Pancreas (tissue), 10 donors: ENCODE measurements at regions not wholly inside any gene's neighbourhood (a gene's known extent, or its start where the extent isn't known, plus 50 kb on each side); places are given as distances from the start of the nearest gene placed in this dataset.
A peak's percentile ranks its signal among the peaks of the same experiment; 100 is the strongest.
"Not testable (repeated sequence)": the region's sequence is repeated elsewhere in the genome, so short reads cannot be mapped to it uniquely, and the experiment has no call there.

Experiments
- ATAC-seq, 4 donors: fragments of 200-7000 bp; cut with Tn5 transposase; one replicate each; pipeline versions ENCODE4 v1.8.0 to v1.9.1; 2020; ENCODE audit warnings: mild to moderate bottlenecking in 4 of 4, moderate library complexity in 4 of 4
- DNase-seq, 6 donors: peaks; one replicate each; pipeline ENCODE4 v3.0.0-alpha.2; 2020
- FAIRE-seq: peaks from 2 replicates; lab custom pipeline; 2012; peaks lifted over from hg19 to GRCh38; lab: Jason Lieb, UNC
- H3K27ac ChIP-seq, 4 donors: fragments of 200-600 bp; sonication (generic); 1 replicate in 3 of 4; 2 replicates in 1 of 4; pipeline versions ENCODE4 v1.5.0 to v1.8.0; 2020
- H3K27me3 ChIP-seq, 4 donors: fragments of 200-600 bp; one replicate each; pipeline ENCODE4 v1.8.0; 2021
- H3K36me3 ChIP-seq, 3 donors: fragments of 200-600 bp; sonication (generic) in 1 of 3; one replicate each; pipeline versions ENCODE4 v1.5.0 to v1.8.0; 2020 to 2021
- H3K4me1 ChIP-seq, 3 donors: fragments of 200-600 bp; one replicate each; pipeline ENCODE4 v1.8.0; 2021
- H3K4me3 ChIP-seq, 4 donors: fragments of 200-600 bp; sonication (generic) in 2 of 4; one replicate each; pipeline versions ENCODE4 v1.5.0 to v1.8.0; 2020 to 2021
- H3K9me3 ChIP-seq, 4 donors: fragments of 200-600 bp; one replicate each; pipeline ENCODE4 v1.8.0; 2021
- WGBS, 2 donors: extraction: QIAGEN DNeasy Blood & Tissue Kit; methylation state at CpG; one replicate each; pipeline ENCODE4 v1.1.7; 2013; 5-methylcytosine and 5-hydroxymethylcytosine counted together
- intact Hi-C, 3 donors: fragments of 100-400 bp; cut with DNase I; formaldehyde crosslinking; loops; one replicate each; pipeline versions ENCODE4 v1.11.1 to v1.14.2; 2022
- donor health status: healthy with polysubstance abuse.
- donor health status: DM: no; HTN: no; CAD: no; lungs with moderate emphysema.
- donor health status: DM: no; HTN: no; CAD: no.
- donor health status: control.
- donor health status: control.
- donor health status: Bipolar disorder and iron deficiency.
- donor health status: DM: yes; HTN: yes; CAD: no.
- donor health status: DM: no; HTN: no; CAD: no.
- donor health status: DM: no; HTN: no; CAD: no.
- donor health status: DM: yes; HTN: yes; CAD: no.

- intact Hi-C loops, H3K9me3 ChIP-seq, H3K36me3 ChIP-seq, ATAC-seq, DNase-seq, H3K27me3 ChIP-seq, FAIRE-seq, H3K4me1 ChIP-seq, H3K4me3 ChIP-seq, H3K27ac ChIP-seq: not testable (repeated sequence)
- no CpG with 5 or more reads among the region's 5 CpGs for WGBS, 2 donors
These were observed 85.8 kb upstream of the NOTCH2NLA start for GRCh38 chr1:146314449-146315246.

GRCh38 chr1:146310579-146310978, 81.8 kb upstream of the NOTCH2NLA start:
- FAIRE-seq, DNase-seq, H3K4me3 ChIP-seq, intact Hi-C loops, H3K4me1 ChIP-seq, H3K27ac ChIP-seq, H3K36me3 ChIP-seq, H3K27me3 ChIP-seq, H3K9me3 ChIP-seq: not testable (repeated sequence)
- peak; percentile 69 to 85 (median 78) for ATAC-seq

GRCh38 chr1:146309427-146309826, 80.6 kb upstream of the NOTCH2NLA start:
- no CpG with 5 or more reads among the region's 1 CpG for WGBS, 2 donors
- intact Hi-C loops, H3K27me3 ChIP-seq, H3K4me3 ChIP-seq, H3K4me1 ChIP-seq, DNase-seq, H3K36me3 ChIP-seq, H3K27ac ChIP-seq, H3K9me3 ChIP-seq, FAIRE-seq: not testable (repeated sequence)
- peak in 3 of 4 donors; percentile 65 to 81 (median 67) for ATAC-seq

- H3K9me3 ChIP-seq, H3K27ac ChIP-seq, H3K4me1 ChIP-seq, FAIRE-seq, H3K36me3 ChIP-seq, DNase-seq, H3K27me3 ChIP-seq, H3K4me3 ChIP-seq, intact Hi-C loops: not testable (repeated sequence)
- 50% methylated on average over 1 of the region's 1 CpG; no CpG with 5 or more reads in 1 of the 2 donors for WGBS, 2 donors
- ATAC-seq = peak in 1 of 4 donors; percentile 8
These were observed 80.1 kb upstream of the NOTCH2NLA start for GRCh38 chr1:146308892-146309291.

- H3K27ac ChIP-seq, H3K9me3 ChIP-seq, H3K4me3 ChIP-seq, H3K36me3 ChIP-seq, DNase-seq, H3K4me1 ChIP-seq, intact Hi-C loops, H3K27me3 ChIP-seq, FAIRE-seq: not testable (repeated sequence)
- 78 to 87% methylated on average over 3 of the region's 5 CpGs for WGBS, 2 donors
- ATAC-seq = peak in 1 of 4 donors; percentile 62
These were observed 79.3 kb upstream of the NOTCH2NLA start for GRCh38 chr1:146308152-146308551.

GRCh38 chr1:146307632-146308031, 78.8 kb upstream of the NOTCH2NLA start:
- H3K27me3 ChIP-seq, H3K9me3 ChIP-seq, intact Hi-C loops, DNase-seq, H3K4me1 ChIP-seq, H3K36me3 ChIP-seq, H3K4me3 ChIP-seq, FAIRE-seq, H3K27ac ChIP-seq: not testable (repeated sequence)
- ATAC-seq = peak in 3 of 4 donors; percentile 40 to 65 (median 51)
- no CpG with 5 or more reads among the region's 5 CpGs for WGBS, 2 donors

- DNase-seq, ATAC-seq, H3K4me1 ChIP-seq, FAIRE-seq, H3K27ac ChIP-seq, H3K9me3 ChIP-seq, H3K36me3 ChIP-seq, intact Hi-C loops, H3K4me3 ChIP-seq, H3K27me3 ChIP-seq: not testable (repeated sequence)
These were observed 77.8 kb upstream of the NOTCH2NLA start for GRCh38 chr1:146306651-146307050.

GRCh38 chr1:146305442-146305841, 76.6 kb upstream of the NOTCH2NLA start:
- no CpG with 5 or more reads among the region's 2 CpGs for WGBS, 2 donors
- H3K4me3 ChIP-seq, H3K27ac ChIP-seq, H3K27me3 ChIP-seq, DNase-seq, H3K9me3 ChIP-seq, H3K4me1 ChIP-seq, H3K36me3 ChIP-seq, intact Hi-C loops, FAIRE-seq, ATAC-seq: not testable (repeated sequence)

GRCh38 chr1:146298575-146298897, 69.7 kb upstream of the NOTCH2NLA start:
- FAIRE-seq, H3K9me3 ChIP-seq, H3K27me3 ChIP-seq, H3K27ac ChIP-seq, intact Hi-C loops, H3K36me3 ChIP-seq, H3K4me1 ChIP-seq, H3K4me3 ChIP-seq, DNase-seq: not testable (repeated sequence)
- WGBS, 2 donors = no CpG with 5 or more reads among the region's 5 CpGs
- peak; percentile 93 to 96 (median 96) for ATAC-seq

GRCh38 chr1:146297781-146298574, 69.2 kb upstream of the NOTCH2NLA start:
- intact Hi-C loops = not testable (repeated sequence)

GRCh38 chr1:146292940-146293936, 64.4 kb upstream of the NOTCH2NLA start:
- FAIRE-seq, H3K9me3 ChIP-seq: not testable (repeated sequence)

More at GRCh38 chr1:146297781-146298574, 69.2 kb upstream of the NOTCH2NLA start:
- H3K27me3 ChIP-seq, DNase-seq, H3K4me1 ChIP-seq, FAIRE-seq, H3K36me3 ChIP-seq, H3K4me3 ChIP-seq, H3K27ac ChIP-seq, H3K9me3 ChIP-seq: not testable (repeated sequence)
- peak; percentile 67 to 83 (median 76) for ATAC-seq
- no CpG with 5 or more reads among the region's 68 CpGs for WGBS, 2 donors

More at GRCh38 chr1:146292940-146293936, 64.4 kb upstream of the NOTCH2NLA start:
- DNase-seq, H3K27ac ChIP-seq, H3K4me1 ChIP-seq, intact Hi-C loops, H3K4me3 ChIP-seq, H3K27me3 ChIP-seq, H3K36me3 ChIP-seq: not testable (repeated sequence)
- WGBS, 2 donors = no CpG with 5 or more reads among the region's 9 CpGs
- ATAC-seq = peak in 3 of 4 donors; percentile 20 to 67 (median 57)
